K562 (cell line): ENCODE measurements at regions not wholly inside any gene's neighbourhood (a gene's known extent, or its start where the extent isn't known, plus 50 kb on each side); places are given as distances from the start of the nearest gene placed in this dataset.

ENCODE experiments used
- ATAC-seq: fragments of 200-7000 bp; cut with Tn5 transposase; 3 replicates; pipeline ENCODE4 v1.9.1; 2020; ENCODE audit warnings: moderate library complexity
- BruUV-seq: library from RNA; stranded (reverse); fragments of 400-500 nt; replicated peaks from 2 replicates; lab custom pipeline; 2021; lab: Mats Ljungman, UMichigan
- CTCF ChIA-PET: fragments of 300-600 bp; formaldehyde crosslinking; extraction: SDS; loops from one replicate; lab custom pipeline; 2021; ENCODE audit warnings: low intra/inter-chr PET ratio; lab: Yijun Ruan, JAX
- POLR2A ChIA-PET: fragments of 300-600, 350-650 bp; sonication (Branson Sonifier 250); formaldehyde crosslinking; extraction: SDS; loops from one replicate; lab custom pipeline; 2021; ENCODE audit warnings: antibody characterized with exemption, inconsistent platforms; lab: Yijun Ruan, JAX
- DNase-seq, 4 experiments: peaks; one replicate each; pipeline versions ENCODE4 v3.0.0 to v3.0.0-alpha.2; 2011 to 2018; ENCODE audit warnings: low spot score in 3 of 4, mixed read lengths in 3 of 4; ENCODE audit errors: extremely low read depth in 1 of 4
- FAIRE-seq: peaks from 2 replicates; lab custom pipeline; 2011; peaks lifted over from hg19 to GRCh38; lab: Jason Lieb, UNC
- H2AFZ ChIP-seq: 2 replicates; pipeline ENCODE4 v1.6.0; 2011; ENCODE audit warnings: low read depth, low read length, control low read depth, inconsistent platforms
- H3K27ac ChIP-seq: fragments of 200-600 bp; 3 replicates; pipeline ENCODE4 v1.8.0; 2011; ENCODE audit warnings: low read depth, mild to moderate bottlenecking, control low read depth, inconsistent platforms, low read length, moderate library complexity, mixed read lengths; ENCODE audit errors: extremely low read depth
- H3K27me3 ChIP-seq, 2 experiments: fragments of 300-600 bp in 1 of 2; 2 replicates in 1 of 2; 3 replicates in 1 of 2; pipeline versions ENCODE4 v1.6.0 to v1.8.0; 2011; ENCODE audit warnings: inconsistent platforms in 2 of 2, low read length in 2 of 2, mild to moderate bottlenecking in 1 of 2, mixed read lengths in 1 of 2, moderate library complexity in 1 of 2; ENCODE audit not compliant: control insufficient read depth in 2 of 2, insufficient read depth in 2 of 2
- H3K36me3 ChIP-seq: fragments of 300-600 bp; 3 replicates; pipeline ENCODE4 v1.8.0; 2011; ENCODE audit warnings: mild to moderate bottlenecking, low read length, inconsistent platforms; ENCODE audit not compliant: control insufficient read depth, insufficient read depth
- H3K4me1 ChIP-seq, 2 experiments: fragments of 200-600 bp in 1 of 2; replicated peaks in 1 of 2; 2 replicates in 1 of 2; 3 replicates in 1 of 2; pipeline versions ENCODE4 v1.5.1 to v1.8.0; 2011; ENCODE audit warnings: inconsistent platforms in 2 of 2, low read length in 2 of 2, mild to moderate bottlenecking in 1 of 2, mixed read lengths in 1 of 2, moderate library complexity in 1 of 2; ENCODE audit not compliant: control insufficient read depth in 2 of 2, insufficient read depth in 2 of 2
- H3K4me2 ChIP-seq: 2 replicates; pipeline ENCODE4 v1.6.1; 2011; ENCODE audit warnings: low read length, control low read depth, inconsistent platforms, mixed read lengths; ENCODE audit not compliant: insufficient read depth
- H3K4me3 ChIP-seq: fragments of 200-600 bp; sonication (generic), shearing (Covaris generic); 2 replicates; pipeline ENCODE4 v1.5.1; 2016; ENCODE audit warnings: control low read depth, inconsistent platforms
- H3K79me2 ChIP-seq: fragments of 200-600 bp; 3 replicates; pipeline ENCODE4 v1.8.0; 2011; ENCODE audit warnings: low read length, inconsistent platforms; ENCODE audit not compliant: control insufficient read depth, insufficient read depth
- H3K9ac ChIP-seq, 2 experiments: 2 replicates each; pipeline versions ENCODE4 v1.6.0 to v1.6.1; 2011; ENCODE audit warnings: low read depth in 2 of 2, low read length in 2 of 2, control low read depth in 1 of 2, inconsistent platforms in 1 of 2, mild to moderate bottlenecking in 1 of 2, mixed read lengths in 1 of 2; ENCODE audit not compliant: insufficient read depth in 1 of 2
- H3K9me1 ChIP-seq: one replicate; pipeline ENCODE4 v1.6.0; 2011; ENCODE audit warnings: inconsistent platforms, mild to moderate bottlenecking, low read length, moderate library complexity; ENCODE audit not compliant: control insufficient read depth, insufficient read depth
- H3K9me3 ChIP-seq: replicated peaks from 2 replicates; pipeline ENCODE4 v1.5.1; 2011; ENCODE audit warnings: low read depth, low read length, inconsistent platforms; ENCODE audit not compliant: control insufficient read depth, insufficient read depth
- H4K20me1 ChIP-seq: replicated peaks from 2 replicates; pipeline ENCODE4 v1.6.1; 2011; ENCODE audit warnings: low read length, inconsistent platforms, mixed read lengths; ENCODE audit not compliant: control insufficient read depth, insufficient read depth
- BACH1 ChIP-seq: fragments of 200-800 bp; sonication (Bioruptor generic); IDR thresholded peaks from 2 replicates; pipeline ENCODE4 v1.6.1; 2016; ENCODE audit warnings: missing genetic modification characterization, missing compliant biosample characterization
- CEBPG ChIP-seq, 3 experiments: fragments of 200-800 bp in 1 of 3; sonication (Bioruptor generic) in 1 of 3; sonication (generic) in 1 of 3; formaldehyde crosslinking in 1 of 3; IDR thresholded peaks in 2 of 3; conservative IDR thresholded peaks in 1 of 3; 2 replicates each; pipeline versions ENCODE4 v1.6.1 to v1.8.0; 2016 to 2022; ENCODE audit warnings: missing compliant biosample characterization in 2 of 3, missing genetic modification characterization in 2 of 3, mild to moderate bottlenecking in 1 of 3, missing genetic modification reagents in 1 of 3
- CHD1 ChIP-seq: fragments of 200-600 bp; sonication (generic); IDR thresholded peaks from one replicate; pipeline ENCODE4 v1.6.1; 2012; ENCODE audit warnings: mild to moderate bottlenecking, moderate library complexity, low read length, inconsistent platforms
- FOXA1 ChIP-seq: fragments of 450-650 bp; IDR thresholded peaks from 2 replicates; pipeline ENCODE4 v1.6.1; 2016; ENCODE audit warnings: mild to moderate bottlenecking, borderline replicate concordance
- FOXJ3 ChIP-seq: sonication (generic); formaldehyde crosslinking; IDR thresholded peaks from 2 replicates; pipeline ENCODE4 v1.4.0; 2020; ENCODE audit warnings: mild to moderate bottlenecking, missing genetic modification reagents
- POLR3G ChIP-seq: IDR thresholded peaks from 2 replicates; pipeline ENCODE4 v1.6.1; 2011; ENCODE audit not compliant: insufficient read length, insufficient replicate concordance; ENCODE audit errors: extremely low read depth
- RBM25 ChIP-seq: fragments of 200-400 bp; formaldehyde crosslinking; IDR thresholded peaks from 2 replicates; pipeline ENCODE4 v1.6.1; 2018; ENCODE audit warnings: low read length, low read depth, moderate library complexity; ENCODE audit not compliant: severe bottlenecking
- SP2 ChIP-seq: IDR thresholded peaks from 2 replicates; pipeline ENCODE4 v1.6.1; 2011; ENCODE audit warnings: mild to moderate bottlenecking, low read depth, low read length, moderate library complexity; ENCODE audit not compliant: poor library complexity, severe bottlenecking; ENCODE audit errors: extremely low read depth
- TSC22D4 ChIP-seq: fragments of 450-650 bp; IDR thresholded peaks from 2 replicates; pipeline ENCODE4 v1.6.1; 2016; ENCODE audit warnings: missing genetic modification characterization, missing biosample characterization, control low read depth
- XRCC3 ChIP-seq: fragments of 450-650 bp; IDR thresholded peaks from 2 replicates; pipeline ENCODE4 v1.6.1; 2017; ENCODE audit warnings: mild to moderate bottlenecking, moderate library complexity
- WGBS: fragments of 100-300 bp; shearing (Covaris generic); methylation state at CpG from one replicate; pipeline ENCODE4 v1.1.6; 2016; ENCODE audit warnings: low coverage, mixed read lengths; ENCODE audit not compliant: insufficient coverage; ENCODE audit errors: missing lambda C conversion rate; 5-methylcytosine and 5-hydroxymethylcytosine counted together
- in situ Hi-C: fragments of 300-500 bp; cut with MboI; formaldehyde crosslinking; loops from 4 replicates; pipeline ENCODE4 v1.15.0; 2018; ENCODE audit warnings: inconsistent platforms, mixed read lengths
- intact Hi-C: fragments of 100-400 bp; cut with micrococcal nuclease; formaldehyde crosslinking; loops from 2 replicates; pipeline ENCODE4 v1.14.2; 2022
- TF ChIP-seq, protein P1 (sequence below): sonication (generic); formaldehyde crosslinking; IDR thresholded peaks from 2 replicates; pipeline ENCODE4 v1.4.0; 2020; ENCODE audit warnings: mild to moderate bottlenecking, missing genetic modification reagents
- TF ChIP-seq, protein P2 (sequence below), 2 experiments: fragments of 450-650 bp in 1 of 2; sonication (generic) in 1 of 2; formaldehyde crosslinking in 1 of 2; IDR thresholded peaks; 2 replicates each; pipeline versions ENCODE4 v1.7.1 to v1.9.0; 2016 to 2022; ENCODE audit warnings: inconsistent platforms in 1 of 2, mild to moderate bottlenecking in 1 of 2, missing genetic modification reagents in 1 of 2

DNA sequence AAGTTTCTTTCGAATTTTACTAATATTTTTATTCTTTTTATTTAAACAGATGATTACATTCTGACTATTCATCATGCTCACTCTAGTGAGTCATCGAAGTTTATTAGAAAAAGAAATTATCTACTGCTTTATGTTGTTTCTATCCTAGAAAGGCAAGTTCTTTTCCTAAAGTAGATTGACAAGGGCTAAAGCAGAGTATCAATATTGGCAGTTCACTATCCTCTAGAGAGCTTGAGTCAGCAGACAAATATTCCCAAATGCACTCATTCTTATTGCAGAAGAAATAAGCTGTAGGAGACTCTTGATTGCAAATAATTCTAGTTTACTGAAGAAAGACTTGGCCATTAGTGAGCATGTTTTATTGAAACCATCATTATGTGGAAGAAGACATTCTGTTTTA, 911.8 kb downstream of the CENPC start:
- no peak overlapping the region for H3K9ac ChIP-seq
- H3K4me3 ChIP-seq = no peak overlapping the region
- H4K20me1 ChIP-seq = no peaks in the 10 kb centered on the region
- in situ Hi-C loops = no loop called here
- no peak overlapping the region for H2AFZ ChIP-seq
- intact Hi-C loops = no loop called here
- H3K4me1 ChIP-seq = no peaks in the 10 kb centered on the region
- no peak for FAIRE-seq
- H3K27ac ChIP-seq = no peak overlapping the region
- CTCF ChIA-PET = no interaction called here
- TF ChIP-seq, protein P1, sequence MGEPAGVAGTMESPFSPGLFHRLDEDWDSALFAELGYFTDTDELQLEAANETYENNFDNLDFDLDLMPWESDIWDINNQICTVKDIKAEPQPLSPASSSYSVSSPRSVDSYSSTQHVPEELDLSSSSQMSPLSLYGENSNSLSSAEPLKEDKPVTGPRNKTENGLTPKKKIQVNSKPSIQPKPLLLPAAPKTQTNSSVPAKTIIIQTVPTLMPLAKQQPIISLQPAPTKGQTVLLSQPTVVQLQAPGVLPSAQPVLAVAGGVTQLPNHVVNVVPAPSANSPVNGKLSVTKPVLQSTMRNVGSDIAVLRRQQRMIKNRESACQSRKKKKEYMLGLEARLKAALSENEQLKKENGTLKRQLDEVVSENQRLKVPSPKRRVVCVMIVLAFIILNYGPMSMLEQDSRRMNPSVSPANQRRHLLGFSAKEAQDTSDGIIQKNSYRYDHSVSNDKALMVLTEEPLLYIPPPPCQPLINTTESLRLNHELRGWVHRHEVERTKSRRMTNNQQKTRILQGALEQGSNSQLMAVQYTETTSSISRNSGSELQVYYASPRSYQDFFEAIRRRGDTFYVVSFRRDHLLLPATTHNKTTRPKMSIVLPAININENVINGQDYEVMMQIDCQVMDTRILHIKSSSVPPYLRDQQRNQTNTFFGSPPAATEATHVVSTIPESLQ (CRISPR knock-in tag) = no peak
- TF ChIP-seq POLR3G = no peak
- TF ChIP-seq, protein P2, sequence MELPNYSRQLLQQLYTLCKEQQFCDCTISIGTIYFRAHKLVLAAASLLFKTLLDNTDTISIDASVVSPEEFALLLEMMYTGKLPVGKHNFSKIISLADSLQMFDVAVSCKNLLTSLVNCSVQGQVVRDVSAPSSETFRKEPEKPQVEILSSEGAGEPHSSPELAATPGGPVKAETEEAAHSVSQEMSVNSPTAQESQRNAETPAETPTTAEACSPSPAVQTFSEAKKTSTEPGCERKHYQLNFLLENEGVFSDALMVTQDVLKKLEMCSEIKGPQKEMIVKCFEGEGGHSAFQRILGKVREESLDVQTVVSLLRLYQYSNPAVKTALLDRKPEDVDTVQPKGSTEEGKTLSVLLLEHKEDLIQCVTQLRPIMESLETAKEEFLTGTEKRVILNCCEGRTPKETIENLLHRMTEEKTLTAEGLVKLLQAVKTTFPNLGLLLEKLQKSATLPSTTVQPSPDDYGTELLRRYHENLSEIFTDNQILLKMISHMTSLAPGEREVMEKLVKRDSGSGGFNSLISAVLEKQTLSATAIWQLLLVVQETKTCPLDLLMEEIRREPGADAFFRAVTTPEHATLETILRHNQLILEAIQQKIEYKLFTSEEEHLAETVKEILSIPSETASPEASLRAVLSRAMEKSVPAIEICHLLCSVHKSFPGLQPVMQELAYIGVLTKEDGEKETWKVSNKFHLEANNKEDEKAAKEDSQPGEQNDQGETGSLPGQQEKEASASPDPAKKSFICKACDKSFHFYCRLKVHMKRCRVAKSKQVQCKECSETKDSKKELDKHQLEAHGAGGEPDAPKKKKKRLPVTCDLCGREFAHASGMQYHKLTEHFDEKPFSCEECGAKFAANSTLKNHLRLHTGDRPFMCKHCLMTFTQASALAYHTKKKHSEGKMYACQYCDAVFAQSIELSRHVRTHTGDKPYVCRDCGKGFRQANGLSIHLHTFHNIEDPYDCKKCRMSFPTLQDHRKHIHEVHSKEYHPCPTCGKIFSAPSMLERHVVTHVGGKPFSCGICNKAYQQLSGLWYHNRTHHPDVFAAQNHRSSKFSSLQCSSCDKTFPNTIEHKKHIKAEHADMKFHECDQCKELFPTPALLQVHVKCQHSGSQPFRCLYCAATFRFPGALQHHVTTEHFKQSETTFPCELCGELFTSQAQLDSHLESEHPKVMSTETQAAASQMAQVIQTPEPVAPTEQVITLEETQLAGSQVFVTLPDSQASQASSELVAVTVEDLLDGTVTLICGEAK (IDR thresholded peaks at IDR 0.05) = no peak
- TF ChIP-seq, protein P2 (CRISPR knock-in tag; IDR thresholded peaks at IDR 0.05) = no peak
- no peak for TF ChIP-seq RBM25
- TF ChIP-seq XRCC3 = no peak
- TF ChIP-seq BACH1 (tag) = no peak
- no peak for TF ChIP-seq CHD1
- TF ChIP-seq FOXJ3 (CRISPR knock-in tag) = no peak
- no peak for TF ChIP-seq SP2
- no peak for TF ChIP-seq CEBPG (CRISPR knock-in tag; IDR thresholded peaks at IDR 0.05)
- TF ChIP-seq CEBPG (tag; conservative IDR thresholded peaks at IDR 0.05 in 1 of 2, IDR thresholded peaks at IDR 0.05 in 1 of 2) = no peak
- no peak for TF ChIP-seq TSC22D4 (tag)
- TF ChIP-seq FOXA1 = no peak
- TF ChIP-seq, all 486 proteins: peak for 0
- H3K27me3 ChIP-seq = no peaks in the 10 kb centered on the region
- no peaks in the 10 kb centered on the region; the same call in 1 of the 2 replicates for H3K9me3 ChIP-seq
- 0% methylated on average over 2 of the region's 2 CpGs for WGBS
- ATAC-seq = no peak
- POLR2A ChIA-PET = no interaction called here
- no peak overlapping the region for H3K4me2 ChIP-seq
- H3K79me2 ChIP-seq = no peaks in the 10 kb centered on the region
- no peaks in the 10 kb centered on the region for H3K36me3 ChIP-seq
- BruUV-seq = no TSS peak
- no peak for DNase-seq
- H3K9me1 ChIP-seq = no peaks in the 10 kb centered on the region
